Glomerular visceral epithelial cell (primary cell): ENCODE measurements at regions not wholly inside any gene's neighbourhood (a gene's known extent, or its start where the extent isn't known, plus 50 kb on each side); places are given as distances from the start of the nearest gene placed in this dataset.
"Not testable (repeated sequence)": the region's sequence is repeated elsewhere in the genome, so short reads cannot be mapped to it uniquely, and the experiment has no call there.

ENCODE experiments used
- DNase-seq: peaks from one replicate; pipeline ENCODE4 v3.0.0-alpha.2; 2016; ENCODE audit errors: extremely low spot score

GRCh38 chr4:7141151-7141834 is 51.0 kb upstream of the SORCS2 start:
- no peak for DNase-seq

GRCh38 chr4:7140692-7141069 is 51.7 kb upstream of the SORCS2 start:
- no peak for DNase-seq

GRCh38 chr4:7140062-7140691 is 52.2 kb upstream of the SORCS2 start:
- DNase-seq, result no peak

GRCh38 chr4:7139167-7139982 is 53.0 kb upstream of the SORCS2 start:
- DNase-seq, result no peak

- DNase-seq, result no peak
Measured at GRCh38 chr4:7138223-7139166, 53.8 kb upstream of the SORCS2 start.

GRCh38 chr4:7137326-7138200 is 54.8 kb upstream of the SORCS2 start:
- no peak for DNase-seq

GRCh38 chr4:7136351-7136750 is 56.0 kb upstream of the SORCS2 start:
- no peak for DNase-seq

GRCh38 chr4:7135389-7135746 is 57.0 kb upstream of the SORCS2 start:
- DNase-seq, result no peak

- no peak for DNase-seq
Measured at GRCh38 chr4:7134737-7135388, 57.5 kb upstream of the SORCS2 start.

GRCh38 chr4:7133818-7134650 is 58.3 kb upstream of the SORCS2 start:
- DNase-seq, result not testable (repeated sequence)

GRCh38 chr4:7132730-7133582 is 59.4 kb upstream of the SORCS2 start:
- no peak for DNase-seq

- DNase-seq, result no peak
Measured at GRCh38 chr4:7132249-7132648, 60.1 kb upstream of the SORCS2 start.

- no peak for DNase-seq
Measured at GRCh38 chr4:7131498-7132031, 60.8 kb upstream of the SORCS2 start.

GRCh38 chr4:7130621-7131211 is 61.6 kb upstream of the SORCS2 start:
- DNase-seq, result no peak

- DNase-seq, result no peak
Measured at GRCh38 chr4:7129871-7130620, 62.2 kb upstream of the GRPEL1 start.

GRCh38 chr4:7128644-7129043 is 60.8 kb upstream of the GRPEL1 start:
- DNase-seq, result peak; percentile 29

GRCh38 chr4:7128234-7128633 is 60.4 kb upstream of the GRPEL1 start:
- DNase-seq, result no peak
